ENCODE measurements at regions not wholly inside any gene's neighbourhood (a gene's known extent, or its start where the extent isn't known, plus 50 kb on each side); places are given as distances from the start of the nearest gene placed in this dataset.

GRCh38 chr11:129324533-129325175 lies 51.0 kb upstream of the BARX2 start:
- peak; percentile 46 for DNase-seq

DNA sequence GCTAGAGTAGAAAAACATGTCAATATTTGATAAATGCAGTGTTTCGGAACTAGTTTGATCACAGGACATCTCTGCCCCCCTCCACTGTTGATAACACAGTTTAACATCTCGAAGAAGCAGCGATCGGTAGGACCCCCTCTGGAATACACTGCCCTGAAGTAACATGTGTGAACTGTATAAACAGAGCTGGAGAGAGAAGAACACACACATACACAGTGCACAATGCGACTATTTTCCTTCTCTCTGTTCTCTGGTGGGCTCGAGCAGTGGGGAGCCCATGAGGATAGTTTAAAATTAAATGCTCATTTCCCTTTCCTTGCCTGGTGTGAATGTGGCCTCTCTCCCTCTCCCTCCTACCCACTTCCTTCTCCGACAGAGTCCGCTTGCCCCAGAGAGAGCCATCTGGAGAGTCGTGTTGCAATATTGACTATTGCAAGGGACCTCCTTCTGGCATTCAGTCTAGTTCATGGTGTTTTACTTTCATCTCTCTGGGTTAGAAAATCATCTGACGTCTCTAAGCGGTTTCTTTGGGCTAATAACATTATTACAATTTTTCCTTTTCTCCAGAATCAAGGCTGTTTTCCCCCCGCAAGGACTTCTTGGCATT lies 51.6 kb upstream of the BARX2 start:
- DNase-seq: peak; percentile 92

DNA sequence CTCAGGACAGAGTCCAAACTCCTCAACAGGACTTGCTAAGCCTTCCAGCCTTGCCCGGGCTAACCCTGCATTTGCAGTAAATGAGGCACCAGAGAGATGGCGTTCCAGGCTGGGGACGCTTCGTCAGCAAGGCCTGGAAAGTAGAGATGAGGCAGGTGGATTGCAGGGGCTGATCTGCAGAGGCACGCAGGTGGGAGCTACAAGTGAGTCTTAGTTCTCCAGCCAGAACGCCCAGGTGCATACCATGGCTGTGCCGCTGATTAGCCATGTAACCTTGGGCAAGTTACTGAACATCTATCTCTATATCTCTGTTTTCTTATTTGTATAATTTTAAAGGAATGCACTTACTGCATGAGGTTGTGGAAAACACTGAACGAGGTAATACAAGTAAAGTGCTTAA lies 52.7 kb upstream of the BARX2 start:
- no peak for DNase-seq

GRCh38 chr11:129321076-129321475 lies 54.6 kb upstream of the BARX2 start:
- DNase-seq: no peak

DNA sequence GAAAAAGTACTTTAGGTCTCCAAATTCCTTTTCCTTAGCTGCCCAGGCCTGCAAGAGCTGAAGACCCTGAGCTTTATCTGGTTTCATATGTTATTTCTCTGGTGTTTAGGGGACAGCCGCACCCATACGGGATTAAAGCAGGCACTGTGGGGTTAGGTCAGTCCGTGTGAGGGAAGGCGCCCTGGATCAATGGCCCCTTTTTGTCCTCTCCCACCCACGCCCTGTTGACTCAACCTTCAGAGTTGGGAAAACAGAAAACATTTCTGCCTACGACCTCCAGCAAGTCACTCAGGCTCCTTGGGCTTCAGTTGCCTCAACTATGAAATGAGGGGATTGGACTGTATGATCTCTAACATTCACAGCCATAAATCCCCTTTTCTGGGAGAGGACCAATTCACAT lies 55.2 kb upstream of the BARX2 start:
- DNase-seq: peak; percentile 28

DNA sequence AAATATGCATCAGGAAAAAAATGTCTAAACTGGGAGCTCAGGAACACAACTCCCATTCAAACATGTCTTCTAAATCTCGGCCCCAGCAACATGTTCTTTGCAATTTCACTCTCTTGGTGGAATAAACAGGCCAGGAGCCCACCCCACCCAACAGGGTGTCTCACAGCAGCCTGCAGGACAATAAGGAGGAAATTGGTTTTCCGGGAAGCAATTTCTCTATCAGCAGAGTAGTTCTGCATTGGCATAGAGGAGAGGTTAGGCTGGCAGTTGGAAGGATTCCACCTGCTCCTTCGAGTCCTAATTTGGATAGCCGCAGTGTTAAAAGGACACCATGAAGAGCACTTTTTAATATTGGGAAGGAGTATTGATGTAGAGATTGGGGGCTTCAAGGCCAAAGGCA lies 55.9 kb upstream of the BARX2 start:
- DNase-seq: no peak

DNA sequence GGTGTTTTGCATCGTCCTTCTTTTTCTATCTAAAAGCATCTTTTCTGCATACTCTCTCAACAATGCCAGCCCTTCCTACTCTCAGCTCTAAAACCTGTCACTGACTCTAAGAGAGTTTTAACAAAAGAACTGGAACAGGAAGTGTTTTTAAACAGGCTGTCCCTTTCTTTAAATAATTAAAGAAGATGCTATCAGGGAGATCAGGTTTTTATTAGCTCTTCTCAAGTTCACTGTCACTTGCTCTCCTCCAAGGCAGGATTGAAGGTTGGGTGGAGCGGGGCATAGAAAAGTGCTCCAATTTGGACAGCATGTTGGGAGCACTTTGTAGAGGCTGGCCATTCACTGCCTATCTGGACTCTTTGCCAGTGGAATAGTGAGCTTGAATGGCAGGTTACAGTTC lies 56.4 kb upstream of the BARX2 start:
- no peak for DNase-seq

DNA sequence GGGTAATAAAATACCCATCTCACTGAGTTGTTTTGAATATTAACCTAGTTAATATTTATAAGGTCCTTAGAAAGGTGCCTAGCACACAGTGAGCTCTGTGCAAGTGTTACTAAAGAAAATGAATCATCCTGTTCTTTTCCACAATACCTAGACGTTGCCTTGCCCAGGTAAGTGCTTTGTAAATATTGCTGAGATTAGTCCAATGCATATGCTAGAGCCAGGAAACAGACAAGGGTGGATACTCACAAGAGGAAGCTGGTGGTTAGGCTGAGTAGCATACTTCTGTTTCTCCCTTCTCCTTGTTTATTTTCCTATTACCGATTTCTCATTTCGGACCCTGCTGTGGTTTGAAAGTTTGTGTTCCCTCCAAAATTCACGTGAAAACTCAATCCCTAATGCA lies 58.1 kb upstream of the BARX2 start:
- DNase-seq: peak; percentile 26

GRCh38 chr11:129316781-129317180 lies 58.9 kb upstream of the BARX2 start:
- DNase-seq: no peak

- no peak for DNase-seq
Measured at GRCh38 chr11:129315781-129316579, 59.7 kb upstream of the BARX2 start.

- DNase-seq: peak; percentile 76
Measured at GRCh38 chr11:129314371-129314770, 61.3 kb upstream of the BARX2 start.

DNA sequence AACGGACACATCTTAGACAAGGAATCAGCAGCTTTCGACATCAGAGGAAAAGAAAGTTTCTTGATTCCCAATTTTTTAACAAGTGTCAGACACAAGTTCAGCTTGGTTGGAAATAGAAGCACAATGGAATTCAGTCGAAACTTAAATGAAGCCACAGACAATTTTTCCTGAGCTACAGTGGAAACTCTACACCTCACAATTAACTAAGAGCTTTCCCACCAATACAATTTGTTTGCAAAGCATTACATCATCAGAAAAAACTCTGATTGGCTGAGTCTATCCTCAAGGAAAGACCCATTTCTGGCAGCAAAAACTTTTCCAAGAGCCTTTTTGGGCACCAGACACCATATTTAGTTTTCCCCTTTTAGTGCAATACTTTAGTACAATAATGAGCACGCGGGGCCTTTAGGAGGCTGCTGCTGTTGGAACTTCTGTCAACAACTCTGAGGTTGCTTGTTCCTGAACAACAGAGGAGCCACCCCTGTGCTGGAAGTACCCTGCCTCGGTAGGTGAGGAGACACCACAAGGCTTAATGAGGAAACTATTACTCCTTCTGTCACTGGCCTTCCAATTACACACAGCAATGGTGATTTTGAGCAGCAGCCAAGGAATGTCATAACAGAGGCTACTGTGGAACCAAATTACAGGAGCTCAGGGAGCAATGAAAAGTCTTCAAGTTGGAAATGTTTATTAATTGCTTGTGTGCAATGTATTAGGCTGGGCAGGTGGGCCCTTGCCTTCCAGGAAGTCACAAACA lies 61.9 kb upstream of the BARX2 start:
- no peak for DNase-seq

DNA sequence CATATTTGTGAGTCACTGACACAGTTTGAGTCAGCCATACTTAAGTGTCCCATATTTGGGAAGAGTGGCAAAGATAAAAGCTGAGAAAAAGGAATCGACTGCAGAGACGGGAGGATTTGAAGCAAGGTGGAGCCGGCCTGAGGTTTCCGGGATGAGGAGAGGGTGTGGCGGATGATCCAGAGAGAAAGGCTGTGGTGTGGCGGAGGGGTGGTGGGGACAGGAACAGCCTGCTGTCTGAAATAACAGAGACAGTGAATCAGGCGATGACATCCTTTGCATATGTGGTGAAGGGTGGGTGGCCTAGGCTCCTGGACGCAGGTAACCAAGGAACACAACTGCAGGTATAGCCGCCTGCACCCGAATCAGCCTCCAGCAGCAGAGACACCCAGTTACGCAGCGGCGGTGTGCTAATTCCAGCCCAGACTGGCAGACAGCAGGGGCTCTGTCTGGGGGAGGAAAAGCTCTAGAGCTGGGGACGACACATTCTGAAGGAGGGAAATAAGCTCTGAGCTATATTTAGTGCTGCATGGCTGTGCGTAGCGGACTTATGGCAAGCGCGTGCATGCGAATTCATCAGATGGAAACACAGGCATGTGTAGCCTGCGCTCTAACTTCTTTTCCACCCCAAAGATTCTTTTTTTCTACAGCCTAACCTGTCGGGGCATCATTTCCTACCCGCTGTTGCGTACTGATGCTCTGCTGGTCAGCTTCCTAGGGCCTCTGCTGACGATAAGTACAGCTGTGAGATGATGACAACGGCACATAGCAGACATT lies 62.7 kb upstream of the BARX2 start:
- no peak for DNase-seq

DNA sequence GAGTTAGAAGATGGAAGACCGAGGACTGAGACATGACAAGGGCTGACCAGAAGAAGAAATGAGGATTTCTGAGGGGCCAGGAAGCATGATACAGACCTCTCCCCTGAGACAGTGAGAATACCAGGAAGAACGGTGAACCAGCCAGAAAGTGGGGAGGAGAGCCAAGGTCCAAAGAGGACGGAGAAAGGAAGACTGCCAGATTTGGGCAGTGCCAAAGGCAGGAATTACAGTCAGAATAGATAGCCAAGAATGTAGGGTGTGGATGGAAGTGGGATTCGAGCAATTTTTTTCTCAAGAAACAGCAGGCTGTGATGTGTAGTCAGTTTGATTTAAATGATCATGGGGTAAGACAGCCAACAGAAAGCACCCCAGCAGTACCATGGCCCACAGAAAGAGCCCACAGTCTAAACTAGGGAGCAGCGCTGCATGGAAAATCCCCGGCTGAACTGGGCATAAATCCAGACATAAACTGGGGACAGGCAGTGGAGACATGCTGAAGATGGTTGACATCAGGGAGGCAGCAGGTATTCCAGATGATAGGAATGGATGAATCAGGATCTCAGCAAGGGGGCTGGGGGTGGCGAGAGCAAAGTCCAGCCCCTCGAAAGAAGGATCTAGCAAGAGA lies 67.3 kb upstream of the BARX2 start:
- no peak for DNase-seq

GRCh38 chr11:129307162-129307561 lies 68.5 kb upstream of the BARX2 start:
- no peak for DNase-seq

GRCh38 chr11:129302386-129303101 lies 73.1 kb upstream of the BARX2 start:
- DNase-seq: no peak

DNA sequence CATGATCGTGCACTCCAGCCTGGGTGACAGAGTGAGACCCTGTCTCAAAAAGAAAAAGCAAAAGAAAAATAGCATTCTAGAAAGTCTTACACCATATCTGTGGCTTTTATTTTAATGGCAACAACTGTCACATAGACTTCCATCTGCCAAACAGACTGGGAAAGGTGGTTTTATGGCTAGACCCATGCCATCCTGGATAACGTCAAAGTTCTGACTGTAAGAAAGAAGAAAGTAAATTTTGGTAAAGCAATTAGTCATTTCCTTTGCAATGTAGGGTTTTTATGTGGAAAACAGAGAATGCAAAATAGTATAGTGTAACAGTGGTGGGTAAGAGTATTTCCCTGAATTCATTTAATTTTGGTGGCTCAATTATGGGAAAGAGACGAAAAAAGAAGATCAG lies 75.5 kb upstream of the BARX2 start:
- DNase-seq: no peak

- DNase-seq: no peak
Measured at GRCh38 chr11:129298988-129299387, 76.7 kb upstream of the BARX2 start.

DNA sequence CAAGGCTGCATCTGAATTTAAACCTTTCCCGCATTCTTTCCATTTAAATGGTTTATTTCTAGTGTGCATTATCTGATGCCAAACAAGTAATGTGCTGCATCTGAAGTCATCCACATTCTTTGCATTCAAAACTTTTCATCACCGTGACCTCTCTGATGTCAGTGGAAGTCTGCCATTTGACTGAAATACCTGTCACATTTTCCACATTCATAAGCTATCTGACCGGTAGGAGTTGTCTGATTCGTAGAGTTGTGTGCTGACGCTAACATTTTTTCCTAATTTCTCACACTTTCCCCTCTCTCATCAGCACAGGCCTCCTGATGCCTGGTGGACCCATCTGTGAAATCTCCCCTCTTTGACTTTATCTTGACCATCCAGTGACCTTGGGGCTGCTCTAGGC lies 79.9 kb upstream of the BARX2 start:
- no peak for DNase-seq

- DNase-seq: no peak
Measured at GRCh38 chr11:129292771-129293170, 82.9 kb upstream of the BARX2 start.

DNA sequence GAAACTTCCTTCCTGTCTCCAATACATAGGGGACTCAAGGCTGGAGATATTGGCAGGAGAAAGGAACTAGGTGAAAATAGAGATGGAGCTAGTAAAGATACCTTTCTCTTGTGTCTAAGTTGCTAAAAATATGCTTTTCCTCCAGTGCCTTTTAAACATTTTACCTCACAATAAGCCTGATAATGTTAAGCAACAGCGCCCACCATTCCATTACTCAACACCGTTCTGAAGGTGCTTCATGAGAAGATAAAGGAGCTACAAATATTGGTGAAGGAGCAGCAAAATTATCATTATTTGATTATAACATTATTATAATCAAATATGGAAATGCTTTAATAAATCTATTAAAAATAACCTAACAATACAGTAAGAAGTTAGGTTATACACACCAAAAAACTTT lies 83.6 kb upstream of the BARX2 start:
- no peak for DNase-seq

DNA sequence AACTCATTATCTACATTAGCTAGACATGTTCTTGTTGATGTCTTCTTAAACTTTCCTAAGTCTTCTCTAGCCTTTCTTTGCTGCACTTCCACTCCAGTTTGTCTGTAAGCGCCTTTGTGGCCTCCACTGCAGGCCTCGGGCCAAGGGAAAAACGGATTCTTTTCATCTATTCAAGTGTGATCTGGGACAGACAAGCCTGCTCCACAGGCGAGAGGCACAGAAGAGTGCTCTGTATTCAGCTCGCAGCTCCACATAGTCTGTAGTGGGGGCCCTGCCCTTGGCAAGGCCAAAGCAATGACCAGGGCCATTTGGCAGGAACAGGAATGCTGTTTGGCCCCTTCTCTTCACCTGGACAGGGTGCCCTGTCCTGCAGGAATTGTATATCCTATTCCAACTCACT lies 84.1 kb upstream of the BARX2 start:
- no peak for DNase-seq
